SU-DHL-6 (cell line): ENCODE measurements at regions not wholly inside any gene's neighbourhood (a gene's known extent, or its start where the extent isn't known, plus 50 kb on each side); places are given as distances from the start of the nearest gene placed in this dataset.

Experiments
- H2AFZ ChIP-seq: fragments of 200-600 bp; sonication (generic); 2 replicates; pipeline ENCODE4 v1.6.1; 2014; ENCODE audit warnings: low read depth, mild to moderate bottlenecking, moderate library complexity, mixed read lengths, antibody characterized with exemption, low read length; ENCODE audit not compliant: severe bottlenecking
- H3F3A ChIP-seq: fragments of 200-600 bp; shearing (Covaris generic); 2 replicates; pipeline ENCODE4 v1.6.0; 2016; ENCODE audit warnings: antibody characterized with exemption, mild to moderate bottlenecking; ENCODE audit not compliant: insufficient read depth
- H3K27ac ChIP-seq: fragments of 200-600 bp; sonication (generic); 2 replicates; pipeline ENCODE4 v1.5.1; 2016; ENCODE audit warnings: low read depth, mild to moderate bottlenecking, low read length, moderate library complexity, mixed read lengths
- H3K27me3 ChIP-seq: fragments of 200-600 bp; sonication (generic), shearing (Covaris generic); 2 replicates; pipeline ENCODE4 v1.6.0; 2014; ENCODE audit warnings: mild to moderate bottlenecking, low read length
- H3K36me3 ChIP-seq: fragments of 200-600 bp; sonication (generic); 2 replicates; pipeline ENCODE4 v1.6.1; 2014; ENCODE audit warnings: mild to moderate bottlenecking, low read length, mixed read lengths
- H3K4me2 ChIP-seq: fragments of 300-600, 200-600 bp; shearing (Covaris generic), sonication (generic); 2 replicates; pipeline ENCODE4 v1.6.0; 2014; ENCODE audit warnings: low read length, low read depth, mild to moderate bottlenecking; ENCODE audit not compliant: poor library complexity, severe bottlenecking
- H3K4me3 ChIP-seq: fragments of 200-600 bp; sonication (generic); 2 replicates; pipeline ENCODE4 v1.5.1; 2014; ENCODE audit warnings: antibody characterized with exemption, low read length, mild to moderate bottlenecking, mixed read lengths; ENCODE audit not compliant: insufficient read depth, poor library complexity, severe bottlenecking
- H3K79me2 ChIP-seq: fragments of 200-600 bp; sonication (generic); 2 replicates; pipeline ENCODE4 v1.6.1; 2014; ENCODE audit warnings: mild to moderate bottlenecking, low read length, moderate library complexity; ENCODE audit not compliant: insufficient read depth
- H3K9ac ChIP-seq: fragments of 200-600 bp; sonication (generic); 2 replicates; pipeline ENCODE4 v1.7.0; 2014; ENCODE audit warnings: mild to moderate bottlenecking, low read length
- H3K9me2 ChIP-seq: fragments of 200-600 bp; sonication (generic); replicated peaks from 2 replicates; pipeline ENCODE4 v1.6.1; 2014; ENCODE audit warnings: low read length; ENCODE audit not compliant: insufficient read depth
- H3K9me3 ChIP-seq: fragments of 200-600 bp; sonication (generic); 2 replicates; pipeline ENCODE4 v1.6.1; 2014; ENCODE audit warnings: low read length, mixed read lengths; ENCODE audit not compliant: insufficient read depth
- H4K20me1 ChIP-seq: fragments of 200-600 bp; sonication (generic); 2 replicates; pipeline ENCODE4 v1.6.1; 2014; ENCODE audit warnings: low read depth, mild to moderate bottlenecking, antibody characterized with exemption, low read length, moderate library complexity, mixed read lengths
- CTCF ChIP-seq: fragments of 200-600 bp; sonication (generic); IDR thresholded peaks from one replicate; pipeline ENCODE4 v1.5.1; 2017; ENCODE audit warnings: antibody characterized with exemption, mild to moderate bottlenecking, low read length, moderate library complexity; ENCODE audit not compliant: insufficient read depth, poor library complexity, severe bottlenecking
- EZH2phosphoT487 ChIP-seq: fragments of 200-600 bp; sonication (generic), shearing (Covaris generic); conservative IDR thresholded peaks from 2 replicates; pipeline ENCODE4 v1.6.1; 2018; ENCODE audit warnings: mild to moderate bottlenecking, antibody characterized with exemption, low read length, moderate library complexity, mixed read lengths

GRCh38 chr2:165013944-165014619 is 58.8 kb upstream of the SLC38A11 start:
- Histone ChIP-seq H3K79me2 (no peaks in the 10 kb centered on the region), H3K27me3 (no peaks in the 10 kb centered on the region), H4K20me1 (no peaks in the 10 kb centered on the region), H3K9ac (no peak overlapping the region), H3K9me2 (no peaks in the 10 kb centered on the region), H3K36me3 (no peaks in the 10 kb centered on the region), H3F3A (no peaks in the 10 kb centered on the region), H3K4me2 (no peak overlapping the region), H3K9me3 (no peaks in the 10 kb centered on the region), H2AFZ (no peak overlapping the region), H3K4me3 (no peak overlapping the region), H3K27ac (no peak overlapping the region)
- TF ChIP-seq CTCF (no peak), EZH2phosphoT487 (no peak)

GRCh38 chr2:165011199-165011598 is 55.9 kb upstream of the SLC38A11 start:
- no peaks in the 10 kb centered on the region for H3K36me3 ChIP-seq
- no peak overlapping the region for H3K27ac ChIP-seq
- H3K9me2 ChIP-seq, result no peaks in the 10 kb centered on the region
- H3F3A ChIP-seq, result no peaks in the 10 kb centered on the region
- H3K4me3 ChIP-seq, result no peak overlapping the region
- H3K9ac ChIP-seq, result no peak overlapping the region
- no peaks in the 10 kb centered on the region for H3K27me3 ChIP-seq
- no peak overlapping the region for H2AFZ ChIP-seq
- no peaks in the 10 kb centered on the region for H3K79me2 ChIP-seq
- H4K20me1 ChIP-seq, result no peaks in the 10 kb centered on the region
- H3K4me2 ChIP-seq, result no peak overlapping the region
- TF ChIP-seq CTCF, result no peak
- no peak for TF ChIP-seq EZH2phosphoT487
- H3K9me3 ChIP-seq, result no peaks in the 10 kb centered on the region

DNA sequence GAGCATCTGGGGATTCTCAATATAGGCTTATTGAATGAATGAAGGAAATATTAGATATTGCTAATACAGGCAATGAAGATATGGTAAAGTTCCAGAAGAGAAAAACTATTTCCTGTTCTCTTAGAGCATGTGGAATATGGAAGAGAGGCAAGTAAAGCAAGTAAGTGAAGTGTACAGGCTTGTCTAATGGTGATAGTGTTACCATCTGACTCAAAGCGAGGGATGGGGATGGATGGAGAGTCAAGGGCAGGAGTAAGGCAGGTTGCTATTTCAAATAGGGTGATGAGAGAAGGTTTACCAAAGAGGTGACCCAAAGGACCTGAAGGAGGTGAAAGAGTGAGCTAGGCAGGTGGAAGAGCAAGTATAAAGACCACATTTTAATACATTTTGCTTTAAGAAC is 55.2 kb upstream of the SLC38A11 start:
- no peak overlapping the region for H3K27ac ChIP-seq
- no peak overlapping the region for H3K4me2 ChIP-seq
- H3K9ac ChIP-seq, result no peak overlapping the region
- no peaks in the 10 kb centered on the region for H3F3A ChIP-seq
- H4K20me1 ChIP-seq, result no peaks in the 10 kb centered on the region
- TF ChIP-seq CTCF (no peak), EZH2phosphoT487 (no peak)
- H2AFZ ChIP-seq, result no peak overlapping the region
- no peaks in the 10 kb centered on the region for H3K36me3 ChIP-seq
- no peaks in the 10 kb centered on the region for H3K9me3 ChIP-seq
- H3K9me2 ChIP-seq, result no peaks in the 10 kb centered on the region
- H3K79me2 ChIP-seq, result no peaks in the 10 kb centered on the region
- H3K27me3 ChIP-seq, result no peaks in the 10 kb centered on the region
- H3K4me3 ChIP-seq, result no peak overlapping the region
